ENCODE measurements at regions not wholly inside any gene's neighbourhood (a gene's known extent, or its start where the extent isn't known, plus 50 kb on each side); places are given as distances from the start of the nearest gene placed in this dataset.

- Histone ChIP-seq H3K27me3 (no peaks in the 10 kb centered on the region), H3K36me3 (no peaks in the 10 kb centered on the region), H3K9me3 (no peaks in the 10 kb centered on the region), H3K4me3 (no peak overlapping the region), H3K4me1 (no peaks in the 10 kb centered on the region), H3K27ac (no peak overlapping the region)
- TF ChIP-seq POLR2A (IDR thresholded peaks at IDR 0.05): no peak
- TF ChIP-seq CTCF (IDR thresholded peaks at IDR 0.05): no peak
- no peak for DNase-seq
These were observed 111.2 kb upstream of the SGCG start for GRCh38 chr13:23069566-23069965.

- no peak for TF ChIP-seq CTCF (IDR thresholded peaks at IDR 0.05)
- no peak for TF ChIP-seq POLR2A (IDR thresholded peaks at IDR 0.05)
- H3K4me3 ChIP-seq: no peak overlapping the region
- DNase-seq: no peak
These were observed 106.5 kb upstream of the SGCG start for GRCh38 chr13:23074075-23074828.

GRCh38 chr13:23081220-23081619 is 99.6 kb upstream of the SGCG start:
- Histone ChIP-seq H3K9me3 (no peaks in the 10 kb centered on the region), H3K36me3 (no peaks in the 10 kb centered on the region), H3K4me1 (no peaks in the 10 kb centered on the region), H3K27ac (no peak overlapping the region), H3K27me3 (no peaks in the 10 kb centered on the region), H3K4me3 (no peak overlapping the region)
- DNase-seq: no peak
- TF ChIP-seq POLR2A (IDR thresholded peaks at IDR 0.05) (no peak), CTCF (IDR thresholded peaks at IDR 0.05) (no peak)

More at GRCh38 chr13:23074075-23074828, 106.5 kb upstream of the SGCG start:
- Histone ChIP-seq H3K9me3 (no peaks in the 10 kb centered on the region), H3K27ac (no peak overlapping the region), H3K27me3 (no peaks in the 10 kb centered on the region), H3K4me1 (no peaks in the 10 kb centered on the region), H3K36me3 (no peaks in the 10 kb centered on the region)

GRCh38 chr13:23081901-23082300 is 98.9 kb upstream of the SGCG start:
- Histone ChIP-seq H3K36me3 (no peaks in the 10 kb centered on the region), H3K27me3 (no peaks in the 10 kb centered on the region)

GRCh38 chr13:23086968-23087623 is 93.7 kb upstream of the SGCG start:
- Histone ChIP-seq H3K36me3 (no peaks in the 10 kb centered on the region), H3K4me3 (no peak overlapping the region), H3K27ac (no peak overlapping the region), H3K9me3 (no peaks in the 10 kb centered on the region), H3K27me3 (no peaks in the 10 kb centered on the region), H3K4me1 (no peaks in the 10 kb centered on the region)
- TF ChIP-seq POLR2A (IDR thresholded peaks at IDR 0.05) (no peak), CTCF (IDR thresholded peaks at IDR 0.05) (no peak)
- no peak for DNase-seq

More at GRCh38 chr13:23081901-23082300, 98.9 kb upstream of the SGCG start:
- H3K27ac ChIP-seq: no peak overlapping the region
- no peaks in the 10 kb centered on the region for H3K4me1 ChIP-seq
- TF ChIP-seq CTCF (IDR thresholded peaks at IDR 0.05): no peak
- no peak for TF ChIP-seq POLR2A (IDR thresholded peaks at IDR 0.05)
- DNase-seq: no peak
- no peaks in the 10 kb centered on the region for H3K9me3 ChIP-seq
- no peak overlapping the region for H3K4me3 ChIP-seq
